Stomach (tissue), 8 donors: ENCODE measurements at regions not wholly inside any gene's neighbourhood (a gene's known extent, or its start where the extent isn't known, plus 50 kb on each side); places are given as distances from the start of the nearest gene placed in this dataset.

Experiments used
- DNase-seq, 2 donors: peaks; one replicate each; pipeline versions ENCODE4 v3.0.0 to v3.0.0-alpha.2; 2013 to 2019
- H3K27ac ChIP-seq, 5 donors: fragments of 200-600 bp in 4 of 5; sonication (generic) in 4 of 5; one replicate each; pipeline ENCODE4 v1.5.1; 2013 to 2019; ENCODE audit warnings: mild to moderate bottlenecking in 1 of 5, moderate library complexity in 1 of 5
- H3K27me3 ChIP-seq, 3 donors: fragments of 200-600 bp; sonication (generic); one replicate each; pipeline ENCODE4 v1.5.1; 2017 to 2019; ENCODE audit warnings: mixed run types in 1 of 3
- H3K36me3 ChIP-seq, 4 donors: fragments of 200-600 bp; sonication (generic); 1 replicate in 3 of 4; 2 replicates in 1 of 4; pipeline ENCODE4 v1.5.1; 2016 to 2019
- H3K4me1 ChIP-seq, 4 donors: fragments of 200-600 bp; sonication (generic); one replicate each; pipeline ENCODE4 v1.5.1; 2016 to 2019
- H3K4me3 ChIP-seq, 4 donors: fragments of 200-600 bp; sonication (generic) in 3 of 4; one replicate each; pipeline ENCODE4 v1.5.1; 2016 to 2019; ENCODE audit warnings: mild to moderate bottlenecking in 1 of 4
- H3K9me3 ChIP-seq, 4 donors: fragments of 200-600 bp; sonication (generic); one replicate each; pipeline ENCODE4 v1.5.1; 2016 to 2019
- CTCF ChIP-seq, 7 experiments: fragments of 450-650 bp in 4 of 7; fragments of 200-600 bp in 3 of 7; sonication (generic) in 3 of 7; IDR thresholded peaks; one replicate each; pipeline ENCODE4 v1.5.1; 2016 to 2019; ENCODE audit warnings: antibody characterized with exemption in 7 of 7, control low read depth in 2 of 7, mild to moderate bottlenecking in 1 of 7
- EP300 ChIP-seq: sonication (generic); formaldehyde crosslinking; IDR thresholded peaks from one replicate; pipeline ENCODE4 v1.6.1; 2017; ENCODE audit warnings: antibody characterized with exemption
- POLR2A ChIP-seq, 4 donors: fragments of 450-650 bp; IDR thresholded peaks; one replicate each; pipeline ENCODE4 v1.6.1; 2016; ENCODE audit warnings: antibody characterized with exemption in 4 of 4, control low read depth in 2 of 4, mild to moderate bottlenecking in 1 of 4, moderate library complexity in 1 of 4
- POLR2AphosphoS5 ChIP-seq, 3 donors: sonication (generic); formaldehyde crosslinking; IDR thresholded peaks; one replicate each; pipeline ENCODE4 v1.6.1; 2016; ENCODE audit warnings: antibody characterized with exemption in 3 of 3
- WGBS, 5 donors: extraction: QIAGEN DNeasy Blood & Tissue Kit in 3 of 5; methylation state at CpG; one replicate each; pipeline versions ENCODE4 v1.1.5 to v1.1.7; 2013 to 2018; 5-methylcytosine and 5-hydroxymethylcytosine counted together
- intact Hi-C: fragments of 100-400 bp; cut with DNase I; formaldehyde crosslinking; loops from one replicate; pipeline ENCODE4 v1.15.1; 2023; ENCODE audit warnings: low total_unique reads
- donor health status: healthy with polysubstance abuse.
- donor health status: Bipolar disorder and iron deficiency.
- donor health status: healthy.

GRCh38 chr21:35619184-35619583 is 441.1 kb downstream of the SETD4 start:
- Histone ChIP-seq H3K4me3 (no peak overlapping the region), H3K27ac (no peak overlapping the region), H3K36me3 (no peaks in the 10 kb centered on the region), H3K4me1 (peaks cover 0 to 4% (median 0%) of the 10 kb centered on the region in 4 donors), H3K27me3 (no peaks in the 10 kb centered on the region), H3K9me3 (no peaks in the 10 kb centered on the region)
- intact Hi-C loops = no loop called here
- no peak for TF ChIP-seq POLR2A (IDR thresholded peaks at IDR 0.05)
- no peak for TF ChIP-seq POLR2AphosphoS5 (IDR thresholded peaks at IDR 0.05)
- no peak for TF ChIP-seq CTCF (IDR thresholded peaks at IDR 0.05)
- TF ChIP-seq EP300 = no peak
- 66 to 77% (median 69%) methylated on average over 2 of the region's 2 CpGs for WGBS, 5 donors
- DNase-seq = no peak

- peaks cover 0 to 4% (median 0%) of the 10 kb centered on the region in 4 donors for H3K4me1 ChIP-seq
- TF ChIP-seq CTCF (IDR thresholded peaks at IDR 0.05) (no peak), POLR2A (IDR thresholded peaks at IDR 0.05) (no peak), EP300 (no peak), POLR2AphosphoS5 (IDR thresholded peaks at IDR 0.05) (no peak)
- intact Hi-C loops = no loop called here
Observed at GRCh38 chr21:35617491-35617890, 442.8 kb downstream of the SETD4 start.

GRCh38 chr21:35616090-35616489 is 444.2 kb downstream of the SETD4 start:
- TF ChIP-seq CTCF (IDR thresholded peaks at IDR 0.05) = peak in 4 of 7 experiments; percentile 21 to 51 (median 28)
- TF ChIP-seq POLR2AphosphoS5 (IDR thresholded peaks at IDR 0.05) = no peak
- intact Hi-C loops = no loop called here
- DNase-seq = peak in 1 of 2 donors; percentile 60
- WGBS, 5 donors = 8 to 17% (median 13%) methylated on average over 4 of the region's 4 CpGs
- H3K36me3 ChIP-seq = no peaks in the 10 kb centered on the region
- no peak overlapping the region for H3K27ac ChIP-seq
- H3K9me3 ChIP-seq = no peaks in the 10 kb centered on the region
- H3K27me3 ChIP-seq = no peaks in the 10 kb centered on the region
- H3K4me1 ChIP-seq = peaks cover 0 to 4% (median 0%) of the 10 kb centered on the region in 4 donors
- H3K4me3 ChIP-seq = no peak overlapping the region

More at GRCh38 chr21:35617491-35617890, 442.8 kb downstream of the SETD4 start:
- no peaks in the 10 kb centered on the region for H3K9me3 ChIP-seq
- H3K27ac ChIP-seq = no peak overlapping the region
- no peak overlapping the region for H3K4me3 ChIP-seq
- no peaks in the 10 kb centered on the region for H3K36me3 ChIP-seq
- H3K27me3 ChIP-seq = no peaks in the 10 kb centered on the region
- WGBS, 5 donors = 59 to 81% (median 75%) methylated on average over 3 of the region's 3 CpGs
- DNase-seq = no peak

GRCh38 chr21:35615325-35615724 is 445.0 kb downstream of the SETD4 start:
- no peak for TF ChIP-seq CTCF (IDR thresholded peaks at IDR 0.05)
- no peak for TF ChIP-seq POLR2A (IDR thresholded peaks at IDR 0.05)
- TF ChIP-seq EP300 = no peak
- no peak for TF ChIP-seq POLR2AphosphoS5 (IDR thresholded peaks at IDR 0.05)
- Histone ChIP-seq H3K27me3 (no peaks in the 10 kb centered on the region), H3K4me3 (no peak overlapping the region), H3K9me3 (no peaks in the 10 kb centered on the region), H3K27ac (no peak overlapping the region), H3K4me1 (peaks cover 0 to 4% (median 0%) of the 10 kb centered on the region in 4 donors), H3K36me3 (no peaks in the 10 kb centered on the region)
- no peak for DNase-seq
- intact Hi-C loops = no loop called here
- WGBS, 5 donors = 72 to 85% (median 83%) methylated on average over 1 of the region's 1 CpG
